ENCODE measurements at regions not wholly inside any gene's neighbourhood (a gene's known extent, or its start where the extent isn't known, plus 50 kb on each side); places are given as distances from the start of the nearest gene placed in this dataset.
"Not testable (repeated sequence)": the region's sequence is repeated elsewhere in the genome, so short reads cannot be mapped to it uniquely, and the experiment has no call there.

DNA sequence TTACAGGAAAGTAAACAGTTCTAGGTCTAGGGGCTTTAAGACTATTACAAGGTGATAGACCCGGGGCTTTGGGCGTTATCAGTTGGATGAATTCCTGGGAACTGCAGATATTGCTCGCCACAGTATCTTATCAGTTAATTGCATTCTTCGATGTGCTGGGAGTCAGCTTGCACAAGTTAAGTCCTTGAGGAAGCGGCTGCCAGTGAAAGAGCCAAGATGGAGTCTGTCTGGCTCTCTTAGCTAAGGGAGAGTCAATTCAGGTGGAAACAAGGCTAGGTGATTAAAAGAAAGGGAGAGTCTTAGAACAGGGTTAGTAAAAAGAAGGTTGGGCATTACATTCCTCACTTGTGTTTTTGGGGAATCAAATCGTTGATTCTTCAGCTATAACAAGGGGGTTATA lies 130.6 kb upstream of the ZNF195 start:
- peaks cover 11% of the 10 kb centered on the region for H3K4me1 ChIP-seq (ENCODE audit: low read depth)
- DNase-seq (ENCODE audit: low read depth in 1 of 2, low spot score in 1 of 2); H3K27ac ChIP-seq; H3K36me3 ChIP-seq; H3K4me3 ChIP-seq; H3K9me3 ChIP-seq (ENCODE audit: low read depth); H3K27me3 ChIP-seq: not testable (repeated sequence)

DNA sequence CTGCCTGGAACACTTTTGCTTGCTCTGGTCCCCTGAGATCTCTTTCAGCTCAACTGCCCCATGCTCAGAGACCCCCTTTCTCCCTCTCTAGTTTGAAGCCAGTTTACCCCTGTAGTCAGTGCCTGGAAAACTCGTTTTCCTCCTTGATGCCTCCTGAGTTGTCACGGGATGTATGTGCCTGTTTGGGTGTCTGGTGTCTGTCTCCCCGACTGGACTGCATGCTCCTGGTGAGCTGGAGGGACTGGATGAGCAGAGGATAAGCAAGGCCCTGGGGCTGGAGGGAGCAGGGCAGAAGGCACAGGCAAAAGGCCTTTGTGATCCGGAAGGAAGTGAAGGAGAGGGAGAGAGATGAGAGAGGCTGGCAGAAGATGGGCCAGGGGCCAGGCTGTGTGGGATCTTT lies 120.3 kb upstream of the ZNF195 start:
- not testable (repeated sequence) for H3K27ac ChIP-seq; H3K36me3 ChIP-seq; H3K27me3 ChIP-seq; H3K9me3 ChIP-seq (ENCODE audit: low read depth); H3K4me3 ChIP-seq; DNase-seq (ENCODE audit: low read depth in 1 of 2, low spot score in 1 of 2); H3K4me1 ChIP-seq (ENCODE audit: low read depth)

DNA sequence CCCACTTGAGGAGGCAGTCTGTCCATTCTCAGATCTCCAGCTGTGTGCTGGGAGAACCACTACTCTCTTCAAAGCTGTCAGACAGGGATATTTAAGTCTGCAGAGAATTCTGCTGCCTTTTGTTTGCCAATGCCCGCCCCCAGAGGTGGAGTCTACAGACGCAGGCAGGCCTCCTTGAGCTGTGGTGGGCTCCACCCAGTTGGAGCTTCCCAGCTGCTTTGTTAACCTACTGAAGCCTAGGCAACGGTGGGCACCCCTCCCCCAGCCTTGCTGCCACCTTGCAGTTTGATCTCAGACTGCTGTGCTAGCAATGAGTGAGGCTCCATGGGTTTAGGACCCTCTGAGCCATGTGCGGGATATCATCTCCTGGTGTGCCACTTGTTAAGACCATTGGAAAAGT lies 119.4 kb upstream of the ZNF195 start:
- DNase-seq (ENCODE audit: low read depth in 1 of 2, low spot score in 1 of 2): peak in 1 of 2 donors; percentile 0
- H3K36me3 ChIP-seq; H3K27ac ChIP-seq; H3K4me1 ChIP-seq (ENCODE audit: low read depth); H3K27me3 ChIP-seq; H3K4me3 ChIP-seq; H3K9me3 ChIP-seq (ENCODE audit: low read depth): not testable (repeated sequence)

DNA sequence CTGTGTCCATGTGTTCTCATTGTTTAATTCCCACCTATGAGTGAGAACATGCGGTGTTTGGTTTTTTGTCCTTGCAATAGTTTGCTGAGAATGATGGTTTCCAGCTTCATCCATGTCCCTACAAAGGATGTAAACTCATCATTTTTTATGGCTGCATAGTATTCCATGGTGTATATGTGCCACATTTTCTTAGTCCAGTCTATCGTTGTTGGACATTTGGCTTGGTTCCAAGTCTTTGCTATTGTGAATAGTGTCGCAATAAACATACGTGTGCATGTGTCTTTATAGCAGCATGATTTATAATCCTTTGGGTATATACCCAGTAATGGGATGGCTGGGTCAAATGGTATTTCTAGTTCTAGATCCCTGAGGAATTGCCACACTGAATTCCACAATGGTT lies 114.2 kb upstream of the ZNF195 start:
- H3K4me1 ChIP-seq (ENCODE audit: low read depth); H3K9me3 ChIP-seq (ENCODE audit: low read depth); H3K27ac ChIP-seq; H3K27me3 ChIP-seq; H3K36me3 ChIP-seq; DNase-seq (ENCODE audit: low read depth in 1 of 2, low spot score in 1 of 2); H3K4me3 ChIP-seq: not testable (repeated sequence)

DNA sequence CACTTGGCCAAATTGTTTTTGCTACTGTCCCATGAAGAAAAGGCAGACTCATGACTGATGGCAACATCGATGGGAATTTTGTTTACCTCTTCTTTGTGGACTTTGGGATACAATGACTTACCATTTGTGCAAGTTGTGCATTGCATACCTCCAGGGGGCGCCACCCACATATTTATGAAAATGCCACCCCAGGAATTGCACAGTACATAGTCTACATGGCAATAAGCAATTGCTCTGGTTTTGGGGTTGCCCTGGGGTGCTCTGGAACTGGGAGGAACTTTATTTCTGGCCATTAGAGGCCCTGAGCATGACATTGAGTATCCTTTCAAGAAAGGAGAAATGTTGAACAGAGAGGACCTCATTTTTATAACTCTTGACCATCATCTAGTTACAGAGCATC lies 109.1 kb upstream of the ZNF195 start:
- DNase-seq (ENCODE audit: low read depth in 1 of 2, low spot score in 1 of 2); H3K4me1 ChIP-seq (ENCODE audit: low read depth): not testable (repeated sequence)

DNA sequence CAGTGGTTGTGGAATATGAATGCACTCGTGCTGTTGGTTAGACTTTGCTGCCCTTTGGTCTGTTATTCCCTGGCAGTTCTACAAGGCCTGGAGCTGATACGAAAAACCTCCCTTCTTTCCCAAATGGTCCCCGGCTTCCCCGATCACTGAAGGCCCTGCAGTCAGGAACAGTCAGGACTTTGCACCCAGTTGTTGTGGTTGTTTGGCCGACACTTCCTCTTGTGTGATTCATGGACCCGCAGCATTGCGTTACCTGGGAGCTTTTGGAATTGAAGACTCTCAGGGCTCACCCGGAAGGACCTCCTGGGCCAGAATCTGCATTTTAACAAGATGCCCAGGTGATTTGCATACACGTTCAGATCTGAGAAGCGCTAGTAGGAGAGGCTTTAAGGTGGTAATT lies 106.8 kb upstream of the ZNF195 start:
- not testable (repeated sequence) for H3K4me1 ChIP-seq (ENCODE audit: low read depth); H3K27ac ChIP-seq; H3K4me3 ChIP-seq; H3K9me3 ChIP-seq (ENCODE audit: low read depth); DNase-seq (ENCODE audit: low read depth in 1 of 2, low spot score in 1 of 2); H3K27me3 ChIP-seq; H3K36me3 ChIP-seq

More for the DNA sequence above, 109.1 kb upstream of the ZNF195 start:
- not testable (repeated sequence) for H3K27ac ChIP-seq; H3K9me3 ChIP-seq (ENCODE audit: low read depth); H3K27me3 ChIP-seq; H3K36me3 ChIP-seq; H3K4me3 ChIP-seq

DNA sequence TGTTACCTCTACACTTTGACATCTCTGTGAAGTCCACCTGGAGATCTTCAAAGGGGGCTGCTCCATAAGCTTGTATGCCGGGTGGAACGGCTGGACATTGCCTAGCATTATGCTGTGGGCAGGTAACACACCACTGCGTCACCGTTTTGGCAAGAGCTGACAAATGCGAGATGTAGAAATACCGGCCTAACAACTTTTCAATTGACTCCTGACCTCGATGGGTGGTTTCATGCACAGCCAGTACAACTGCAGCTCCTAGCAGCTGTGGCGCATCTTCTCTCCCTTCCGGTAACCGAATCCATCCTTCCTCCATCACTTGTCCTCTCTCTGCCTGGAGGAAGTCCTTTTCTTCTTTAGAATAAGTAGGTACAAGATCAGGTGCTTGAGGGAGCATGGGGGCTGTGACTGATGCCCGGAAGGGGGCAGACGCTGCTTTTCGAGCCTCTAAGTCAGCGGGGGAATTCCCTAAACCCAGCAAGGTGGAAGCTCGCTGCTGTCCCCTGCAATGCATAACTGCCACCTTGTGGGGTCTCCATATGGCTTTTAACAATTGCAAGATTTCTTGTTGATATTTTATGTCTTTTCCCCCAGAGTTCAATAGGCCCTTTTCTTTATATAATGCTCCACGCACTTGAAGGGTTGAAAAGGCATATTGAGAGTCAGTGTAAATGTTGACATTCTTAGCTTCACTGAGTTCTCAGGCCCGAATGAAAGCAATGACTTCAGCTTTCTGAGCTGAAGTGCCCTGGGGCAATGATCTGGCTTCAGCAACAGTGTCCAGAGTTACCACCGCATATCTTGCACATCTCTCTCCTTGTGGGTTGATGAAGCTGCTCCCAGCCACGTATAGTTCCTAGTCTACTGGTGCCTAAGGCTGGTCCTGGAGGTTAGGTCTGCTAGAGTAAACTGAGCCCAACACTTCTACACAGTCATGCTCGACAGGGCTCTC lies 98.3 kb upstream of the ZNF195 start:
- H3K27me3 ChIP-seq; H3K4me1 ChIP-seq (ENCODE audit: low read depth); DNase-seq (ENCODE audit: low read depth in 1 of 2, low spot score in 1 of 2); H3K27ac ChIP-seq; H3K36me3 ChIP-seq; H3K4me3 ChIP-seq; H3K9me3 ChIP-seq (ENCODE audit: low read depth): not testable (repeated sequence)

DNA sequence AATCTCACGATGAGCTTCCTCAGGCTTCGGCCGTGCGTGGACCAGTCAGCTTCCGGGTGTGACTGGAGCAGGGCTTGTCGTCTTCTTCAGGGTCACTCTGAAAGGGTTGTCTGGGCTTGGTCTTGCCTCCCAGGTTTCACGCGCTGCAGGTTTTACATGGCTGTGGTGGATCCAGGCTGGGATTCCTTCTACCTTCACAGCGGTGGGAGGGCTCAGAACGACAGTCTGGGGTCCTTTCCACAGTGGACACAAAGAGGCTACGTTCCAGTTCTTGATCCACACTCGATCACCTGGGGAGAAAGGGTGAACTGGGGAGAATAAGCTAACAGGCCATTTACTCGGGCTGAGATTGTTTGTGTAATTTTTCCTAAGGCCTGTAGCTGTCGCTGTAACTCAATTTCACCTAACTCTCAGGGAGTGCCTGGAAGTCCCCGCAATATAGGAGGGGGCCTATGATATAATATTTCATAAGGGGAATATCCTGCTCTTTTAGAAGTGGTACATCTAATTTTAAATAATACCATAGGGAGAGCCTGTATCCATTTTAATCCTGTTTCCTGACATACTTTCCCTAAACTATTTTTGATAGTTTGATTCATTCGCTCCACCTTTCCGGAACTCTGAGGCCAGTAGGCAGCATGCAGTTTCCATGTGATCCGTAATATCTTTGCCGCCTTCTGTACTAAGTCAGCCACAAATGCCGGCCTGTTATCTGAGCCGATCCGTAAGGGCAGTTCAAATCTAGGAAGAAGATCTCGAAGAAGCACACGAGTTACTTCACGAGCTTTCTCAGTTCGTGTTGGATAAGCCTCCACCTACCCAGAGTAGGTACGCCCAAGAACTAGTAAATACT lies 97.4 kb upstream of the ZNF195 start:
- H3K27ac ChIP-seq; H3K36me3 ChIP-seq; H3K4me3 ChIP-seq; H3K9me3 ChIP-seq (ENCODE audit: low read depth); H3K4me1 ChIP-seq (ENCODE audit: low read depth); DNase-seq (ENCODE audit: low read depth in 1 of 2, low spot score in 1 of 2); H3K27me3 ChIP-seq: not testable (repeated sequence)
- TF ChIP-seq, protein P1, sequence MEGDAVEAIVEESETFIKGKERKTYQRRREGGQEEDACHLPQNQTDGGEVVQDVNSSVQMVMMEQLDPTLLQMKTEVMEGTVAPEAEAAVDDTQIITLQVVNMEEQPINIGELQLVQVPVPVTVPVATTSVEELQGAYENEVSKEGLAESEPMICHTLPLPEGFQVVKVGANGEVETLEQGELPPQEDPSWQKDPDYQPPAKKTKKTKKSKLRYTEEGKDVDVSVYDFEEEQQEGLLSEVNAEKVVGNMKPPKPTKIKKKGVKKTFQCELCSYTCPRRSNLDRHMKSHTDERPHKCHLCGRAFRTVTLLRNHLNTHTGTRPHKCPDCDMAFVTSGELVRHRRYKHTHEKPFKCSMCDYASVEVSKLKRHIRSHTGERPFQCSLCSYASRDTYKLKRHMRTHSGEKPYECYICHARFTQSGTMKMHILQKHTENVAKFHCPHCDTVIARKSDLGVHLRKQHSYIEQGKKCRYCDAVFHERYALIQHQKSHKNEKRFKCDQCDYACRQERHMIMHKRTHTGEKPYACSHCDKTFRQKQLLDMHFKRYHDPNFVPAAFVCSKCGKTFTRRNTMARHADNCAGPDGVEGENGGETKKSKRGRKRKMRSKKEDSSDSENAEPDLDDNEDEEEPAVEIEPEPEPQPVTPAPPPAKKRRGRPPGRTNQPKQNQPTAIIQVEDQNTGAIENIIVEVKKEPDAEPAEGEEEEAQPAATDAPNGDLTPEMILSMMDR (IDR thresholded peaks at IDR 0.05; ENCODE audit: low read depth, low read length): peak; percentile 8

DNA sequence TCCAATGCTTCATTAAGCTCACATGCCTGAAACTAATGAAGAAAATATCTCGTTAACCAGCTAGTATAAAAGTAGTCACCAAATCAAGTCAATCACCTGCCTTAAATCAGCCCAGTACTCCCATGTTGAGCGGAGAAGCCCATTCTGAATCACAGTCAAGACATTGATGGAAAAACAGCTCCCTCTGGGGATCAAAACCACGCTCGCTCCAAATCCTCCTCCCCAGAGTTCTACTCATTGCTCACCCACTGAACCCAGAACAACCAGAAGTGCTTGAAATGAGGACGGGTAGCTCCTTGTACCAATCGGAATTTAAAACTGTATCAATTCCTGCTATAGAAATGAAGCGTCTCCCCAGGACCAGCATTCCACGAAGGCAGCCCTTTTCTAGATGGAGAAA lies 90.0 kb upstream of the ZNF195 start:
- H3K9me3 ChIP-seq (ENCODE audit: low read depth); H3K27me3 ChIP-seq; H3K27ac ChIP-seq; H3K4me3 ChIP-seq; H3K36me3 ChIP-seq; H3K4me1 ChIP-seq (ENCODE audit: low read depth); DNase-seq (ENCODE audit: low read depth in 1 of 2, low spot score in 1 of 2): not testable (repeated sequence)

DNA sequence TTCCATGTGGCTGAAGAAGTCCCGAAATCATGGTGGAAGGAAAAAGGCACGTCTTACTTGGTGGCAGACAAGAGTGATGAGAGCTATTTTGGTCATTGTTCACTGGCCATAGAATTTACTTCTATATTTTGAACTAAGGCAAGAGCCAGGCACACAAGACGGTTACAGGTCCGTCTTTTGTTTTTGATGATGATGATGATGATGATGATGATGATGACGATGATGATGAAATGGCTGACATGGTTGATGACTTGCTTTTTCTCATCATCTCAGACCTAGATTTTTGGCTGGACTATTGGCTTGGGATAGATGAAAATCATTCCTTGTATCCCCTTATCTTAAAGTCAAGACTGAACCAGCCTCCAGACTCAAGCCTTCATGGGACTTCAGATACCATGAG lies 88.7 kb upstream of the ZNF195 start:
- not testable (repeated sequence) for H3K9me3 ChIP-seq (ENCODE audit: low read depth); H3K4me1 ChIP-seq (ENCODE audit: low read depth); DNase-seq (ENCODE audit: low read depth in 1 of 2, low spot score in 1 of 2); H3K4me3 ChIP-seq; H3K27ac ChIP-seq; H3K27me3 ChIP-seq; H3K36me3 ChIP-seq

DNA sequence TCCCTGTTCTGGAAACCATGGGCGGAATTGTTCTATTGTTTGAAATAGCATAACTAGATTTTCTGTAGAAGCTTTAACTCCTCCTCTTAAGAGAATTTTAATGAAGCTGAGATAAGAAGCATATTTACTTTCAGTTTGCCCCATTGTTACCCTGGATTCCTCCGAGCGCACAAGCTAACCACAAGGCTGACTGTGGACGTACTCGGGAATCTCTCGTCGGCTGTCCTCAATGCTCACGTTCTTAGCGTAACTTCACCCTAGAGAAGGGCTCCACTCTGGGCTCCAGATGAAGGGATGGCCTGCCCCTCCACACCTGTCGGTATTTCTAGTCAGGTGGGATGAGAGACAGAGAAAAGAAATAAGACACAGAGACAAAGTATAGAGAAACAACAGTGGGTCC lies 76.7 kb upstream of the ZNF195 start:
- not testable (repeated sequence) for H3K27ac ChIP-seq; H3K4me3 ChIP-seq; H3K9me3 ChIP-seq (ENCODE audit: low read depth); H3K27me3 ChIP-seq; H3K36me3 ChIP-seq; H3K4me1 ChIP-seq (ENCODE audit: low read depth)
- peak in 1 of 2 donors; percentile 8 for DNase-seq (ENCODE audit: low read depth in 1 of 2, low spot score in 1 of 2)
